Epithelial cell of esophagus (primary cell): ENCODE measurements at regions not wholly inside any gene's neighbourhood (a gene's known extent, or its start where the extent isn't known, plus 50 kb on each side); places are given as distances from the start of the nearest gene placed in this dataset.

Source experiments
- DNase-seq: peaks from one replicate; pipeline ENCODE4 v3.0.0; 2010; ENCODE audit warnings: low read depth
- H3K4me3 ChIP-seq: 2 replicates; pipeline ENCODE4 v1.5.1; 2011; ENCODE audit warnings: mild to moderate bottlenecking, low read length, control low read depth
- CTCF ChIP-seq: IDR thresholded peaks from 2 replicates; pipeline ENCODE4 v1.5.1; 2011; ENCODE audit warnings: low read depth, mild to moderate bottlenecking, low read length, control low read depth, inconsistent platforms; ENCODE audit not compliant: insufficient read depth; ENCODE audit errors: missing control alignments

GRCh38 chr1:217097819-217098218 is 374.6 kb upstream of the ESRRG start:
- H3K4me3 ChIP-seq, result no peak overlapping the region
- no peak for DNase-seq
- no peak for TF ChIP-seq CTCF

DNA sequence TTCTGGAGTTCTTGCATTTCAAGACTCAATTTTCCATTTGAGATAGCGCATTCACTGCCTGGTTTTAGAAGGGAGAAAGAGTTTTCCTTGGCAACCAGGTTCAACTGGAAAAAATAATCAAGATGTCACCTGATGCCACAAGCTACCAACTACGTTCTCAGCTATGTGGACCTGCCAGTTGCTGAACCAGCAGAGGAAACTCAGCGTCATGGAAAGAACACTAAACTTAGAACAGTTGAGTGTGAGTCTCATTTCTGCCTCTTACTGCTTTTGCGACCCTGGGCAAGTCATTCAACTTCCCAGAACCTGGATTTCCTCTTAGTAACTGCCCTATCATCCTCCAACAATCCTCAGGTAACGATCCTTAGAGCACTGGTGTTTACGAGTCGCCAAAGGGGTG is 373.0 kb upstream of the ESRRG start:
- H3K4me3 ChIP-seq, result no peak overlapping the region
- DNase-seq, result no peak
- no peak for TF ChIP-seq CTCF

- TF ChIP-seq CTCF, result no peak
- no peak for DNase-seq
- H3K4me3 ChIP-seq, result no peak overlapping the region
Measured at GRCh38 chr1:217095050-217095622, 371.9 kb upstream of the ESRRG start.

DNA sequence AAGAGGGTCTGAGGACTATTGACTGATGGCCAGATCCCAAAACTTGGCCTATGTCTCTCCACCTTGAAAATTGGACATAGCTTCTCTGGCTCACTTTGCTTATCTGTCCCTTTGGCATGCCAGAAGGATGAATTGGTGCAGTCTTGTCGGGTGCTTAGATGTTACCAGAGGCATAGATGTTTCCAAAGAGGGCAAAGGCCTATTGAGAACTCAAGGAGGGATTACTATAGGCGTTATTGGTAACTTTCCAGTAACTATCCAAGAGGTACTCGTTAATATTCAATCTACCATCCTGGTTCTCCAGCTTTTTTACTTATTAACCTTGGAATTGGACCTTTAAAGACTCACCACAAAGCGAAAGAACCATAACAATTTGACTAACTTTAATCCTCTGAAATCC is 368.3 kb upstream of the ESRRG start:
- no peak overlapping the region for H3K4me3 ChIP-seq
- DNase-seq, result no peak
- TF ChIP-seq CTCF, result no peak

- no peak for TF ChIP-seq CTCF
- no peak for DNase-seq
- H3K4me3 ChIP-seq, result peak overlapping the region; percentile 29
Measured at GRCh38 chr1:217090060-217090911, 367.1 kb upstream of the ESRRG start.

DNA sequence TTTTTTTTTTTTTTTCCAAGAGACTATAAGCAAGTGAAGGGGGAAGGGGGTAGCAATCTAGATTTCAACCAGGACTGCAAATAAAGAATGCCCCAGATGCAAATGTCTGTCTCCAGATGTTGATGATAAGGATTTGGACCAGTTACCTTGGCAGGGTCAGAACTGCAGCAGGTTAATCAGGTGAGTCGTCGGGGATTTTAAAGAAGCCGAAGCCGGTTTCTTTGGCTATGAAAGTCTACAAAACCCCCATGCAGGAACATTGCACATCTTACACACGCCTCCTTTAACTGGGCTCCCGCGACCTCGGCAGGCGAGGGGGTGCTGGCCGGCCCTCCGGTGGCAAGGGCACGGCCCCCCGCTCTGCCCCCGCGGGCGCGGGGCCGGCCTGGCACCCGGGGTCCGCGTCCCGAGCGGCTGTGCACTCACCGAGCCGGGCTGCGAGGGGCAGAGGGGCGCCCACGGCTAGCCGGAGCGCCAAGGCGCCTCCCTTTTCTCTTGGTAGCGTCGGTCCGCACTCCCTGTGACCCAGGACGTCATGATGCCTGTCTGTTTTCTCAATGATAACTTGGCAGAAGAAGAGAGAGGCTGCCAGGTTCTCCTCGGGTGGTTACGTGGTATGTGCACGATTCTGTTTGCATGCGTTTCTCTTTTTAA is 366.3 kb upstream of the ESRRG start:
- peak overlapping the region; percentile 29 for H3K4me3 ChIP-seq
- TF ChIP-seq CTCF, result no peak

More for the DNA sequence above, 366.3 kb upstream of the ESRRG start:
- DNase-seq, result peak; percentile 47
